PC-9 (cell line): ENCODE measurements at regions not wholly inside any gene's neighbourhood (a gene's known extent, or its start where the extent isn't known, plus 50 kb on each side); places are given as distances from the start of the nearest gene placed in this dataset.
"Not testable (repeated sequence)": the region's sequence is repeated elsewhere in the genome, so short reads cannot be mapped to it uniquely, and the experiment has no call there.

Source experiments
- BruUV-seq: library from RNA; stranded (reverse); fragments of 400-500 nt; replicated peaks from 2 replicates; lab custom pipeline; 2021; lab: Mats Ljungman, UMichigan
- CTCF ChIA-PET: fragments of 300-600 bp; sonication (Branson Sonifier 250); formaldehyde crosslinking; loops from one replicate; lab custom pipeline; 2022; ENCODE audit warnings: antibody characterized with exemption; lab: Charles Lee
- POLR2A ChIA-PET: fragments of 300-600 bp; sonication (Branson Sonifier 250); formaldehyde crosslinking; loops from one replicate; lab custom pipeline; 2022; ENCODE audit warnings: antibody characterized with exemption; ENCODE audit not compliant: unreplicated experiment; lab: Charles Lee
- DNase-seq, 2 experiments: peaks; one replicate each; pipeline versions ENCODE4 v3.0.0 to v3.0.0-alpha.2; 2015 to 2022; ENCODE audit warnings: mixed read lengths in 1 of 2
- H2AFZ ChIP-seq: fragments of 200-600 bp; sonication (generic); 2 replicates; pipeline ENCODE4 v1.8.1; 2017; ENCODE audit warnings: antibody characterized with exemption
- H3F3A ChIP-seq: fragments of 200-600 bp; sonication (generic); 2 replicates; pipeline ENCODE4 v1.8.1; 2017; ENCODE audit warnings: antibody characterized with exemption, mild to moderate bottlenecking, low read depth; ENCODE audit not compliant: insufficient read depth
- H3K27ac ChIP-seq: fragments of 200-600 bp; sonication (generic); 2 replicates; pipeline ENCODE4 v1.6.1; 2016; ENCODE audit warnings: mixed run types
- H3K27me3 ChIP-seq: fragments of 200-600 bp; sonication (generic); 2 replicates; pipeline ENCODE4 v1.6.1; 2016; ENCODE audit warnings: low read depth, mixed run types; ENCODE audit not compliant: insufficient read depth
- H3K36me3 ChIP-seq: fragments of 200-600 bp; sonication (generic); 2 replicates; pipeline ENCODE4 v1.6.1; 2016; ENCODE audit warnings: low read depth, mixed run types
- H3K4me1 ChIP-seq: fragments of 200-600 bp; sonication (generic); replicated peaks from 2 replicates; pipeline ENCODE4 v1.6.1; 2016; ENCODE audit warnings: mixed run types; ENCODE audit not compliant: insufficient read depth
- H3K4me2 ChIP-seq: fragments of 200-600 bp; sonication (generic); 2 replicates; pipeline ENCODE4 v1.6.1; 2017; ENCODE audit warnings: mixed run types
- H3K4me3 ChIP-seq: fragments of 200-600 bp; sonication (generic); 2 replicates; pipeline ENCODE4 v1.6.1; 2016; ENCODE audit warnings: mixed run types
- H3K79me2 ChIP-seq: fragments of 200-600 bp; sonication (generic); 2 replicates; pipeline ENCODE4 v1.6.1; 2017; ENCODE audit warnings: low read depth, mixed run types
- H3K9me2 ChIP-seq: fragments of 200-600 bp; sonication (generic); 2 replicates; pipeline ENCODE4 v1.8.1; 2017; ENCODE audit warnings: mild to moderate bottlenecking; ENCODE audit not compliant: insufficient read depth
- H3K9me3 ChIP-seq: fragments of 200-600 bp; sonication (generic); 2 replicates; pipeline ENCODE4 v1.8.1; 2016; ENCODE audit warnings: low read depth; ENCODE audit not compliant: insufficient read depth
- H4K20me1 ChIP-seq: fragments of 200-600 bp; sonication (generic); 2 replicates; pipeline ENCODE4 v1.8.1; 2017; ENCODE audit not compliant: insufficient read depth
- intact Hi-C: fragments of 100-400 bp; cut with micrococcal nuclease; formaldehyde crosslinking; loops from one replicate; pipeline ENCODE4 v1.10.0; 2022; ENCODE audit not compliant: unreplicated experiment
- TF ChIP-seq, protein P1 (sequence below): fragments of 200-600 bp; sonication (generic); conservative IDR thresholded peaks from 2 replicates; pipeline ENCODE4 v1.6.1; 2017; ENCODE audit warnings: mixed run types, antibody characterized with exemption, mild to moderate bottlenecking, moderate library complexity

DNA sequence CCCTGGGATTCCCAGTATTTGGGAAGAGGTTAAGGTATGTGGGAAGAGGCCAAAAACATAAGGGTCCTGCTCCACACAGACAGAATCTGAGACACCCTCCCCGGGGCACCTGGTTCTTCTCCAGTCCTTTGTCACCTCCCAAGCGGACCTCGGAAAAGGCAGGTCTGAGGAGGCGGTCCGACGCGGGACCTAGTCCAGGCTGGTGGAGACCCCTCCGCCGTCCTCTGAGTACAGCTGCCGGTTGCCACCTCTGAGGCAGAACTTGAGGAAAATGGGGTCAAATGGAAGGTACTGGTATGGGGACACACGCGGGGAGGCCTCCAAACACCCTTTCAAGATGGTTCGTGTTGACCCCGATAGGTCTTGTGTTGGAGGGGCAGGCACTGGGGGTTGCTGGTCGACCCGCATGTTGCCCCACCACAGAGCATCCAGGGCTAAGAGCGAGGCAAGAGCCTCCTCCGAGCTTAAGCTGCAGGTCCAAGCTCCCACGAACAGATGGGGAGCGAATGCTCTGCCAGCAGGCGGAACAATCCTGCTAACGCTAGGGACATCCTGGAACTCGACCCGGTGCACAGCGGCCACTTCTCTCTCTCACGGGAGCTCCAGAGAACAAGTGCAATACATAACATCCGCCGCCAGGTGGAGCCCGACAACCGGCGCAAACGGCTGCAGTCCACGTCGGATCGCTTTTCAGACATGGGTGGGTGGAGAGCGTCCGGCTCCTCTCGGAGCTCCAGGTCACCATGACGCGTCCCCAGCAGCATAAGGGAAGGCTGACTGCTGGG, 559.8 kb downstream of the SPATA31A6 start:
- H3K4me1 ChIP-seq, H3K79me2 ChIP-seq, H3K4me3 ChIP-seq, BruUV-seq, H2AFZ ChIP-seq, H3F3A ChIP-seq, intact Hi-C loops, H3K9me2 ChIP-seq, H4K20me1 ChIP-seq, H3K4me2 ChIP-seq, H3K9me3 ChIP-seq, H3K27me3 ChIP-seq, H3K27ac ChIP-seq, H3K36me3 ChIP-seq, POLR2A ChIA-PET, CTCF ChIA-PET: not testable (repeated sequence)
- TF ChIP-seq, protein P1, sequence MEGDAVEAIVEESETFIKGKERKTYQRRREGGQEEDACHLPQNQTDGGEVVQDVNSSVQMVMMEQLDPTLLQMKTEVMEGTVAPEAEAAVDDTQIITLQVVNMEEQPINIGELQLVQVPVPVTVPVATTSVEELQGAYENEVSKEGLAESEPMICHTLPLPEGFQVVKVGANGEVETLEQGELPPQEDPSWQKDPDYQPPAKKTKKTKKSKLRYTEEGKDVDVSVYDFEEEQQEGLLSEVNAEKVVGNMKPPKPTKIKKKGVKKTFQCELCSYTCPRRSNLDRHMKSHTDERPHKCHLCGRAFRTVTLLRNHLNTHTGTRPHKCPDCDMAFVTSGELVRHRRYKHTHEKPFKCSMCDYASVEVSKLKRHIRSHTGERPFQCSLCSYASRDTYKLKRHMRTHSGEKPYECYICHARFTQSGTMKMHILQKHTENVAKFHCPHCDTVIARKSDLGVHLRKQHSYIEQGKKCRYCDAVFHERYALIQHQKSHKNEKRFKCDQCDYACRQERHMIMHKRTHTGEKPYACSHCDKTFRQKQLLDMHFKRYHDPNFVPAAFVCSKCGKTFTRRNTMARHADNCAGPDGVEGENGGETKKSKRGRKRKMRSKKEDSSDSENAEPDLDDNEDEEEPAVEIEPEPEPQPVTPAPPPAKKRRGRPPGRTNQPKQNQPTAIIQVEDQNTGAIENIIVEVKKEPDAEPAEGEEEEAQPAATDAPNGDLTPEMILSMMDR = peak; percentile 72
- DNase-seq = peak; percentile 33 to 50

DNA sequence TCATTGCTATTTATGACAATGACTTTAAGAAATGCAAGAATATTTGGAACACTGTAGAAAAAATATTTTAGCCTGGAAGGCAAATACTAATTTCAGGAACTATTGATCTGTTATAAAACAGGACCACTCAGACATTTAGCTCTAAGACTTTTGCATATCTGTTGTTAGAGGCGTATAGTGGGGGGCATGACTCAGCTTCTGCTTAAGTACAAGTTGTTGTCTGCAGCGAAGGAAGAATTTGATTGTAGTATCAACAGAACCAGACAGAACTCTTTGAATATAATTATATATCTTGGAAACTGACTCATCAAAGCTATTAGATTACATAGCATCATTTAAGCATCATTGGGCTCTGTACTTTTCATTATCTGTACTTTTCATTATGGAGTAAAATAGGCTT, 573.8 kb downstream of the SPATA31A6 start:
- BruUV-seq, H3K9me2 ChIP-seq, H3K9me3 ChIP-seq, DNase-seq, H3K27me3 ChIP-seq, CTCF ChIA-PET, H3K27ac ChIP-seq, H3K36me3 ChIP-seq, H4K20me1 ChIP-seq, H3K4me1 ChIP-seq, H3F3A ChIP-seq, intact Hi-C loops, H2AFZ ChIP-seq, H3K79me2 ChIP-seq, H3K4me2 ChIP-seq, H3K4me3 ChIP-seq, POLR2A ChIA-PET: not testable (repeated sequence)

DNA sequence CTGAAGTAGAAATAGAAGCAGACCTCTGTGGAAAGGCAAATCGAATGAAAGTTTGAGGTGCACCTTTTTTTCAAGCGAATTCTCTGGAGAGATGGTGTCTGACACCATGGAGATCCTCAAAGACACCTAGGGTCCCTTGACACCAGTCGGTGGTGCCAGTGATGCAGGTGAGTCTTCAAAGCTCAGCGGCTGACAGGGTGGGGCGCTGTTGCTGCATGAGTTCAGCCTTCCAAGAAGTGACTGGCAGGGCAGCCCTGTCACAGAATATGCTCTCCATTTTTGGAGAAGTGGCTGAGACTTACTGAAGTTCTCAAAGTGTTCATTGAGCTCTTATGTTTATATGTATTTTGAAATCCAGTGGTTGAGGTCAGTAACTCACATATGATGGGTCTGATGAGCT, 575.9 kb downstream of the SPATA31A6 start:
- H3K4me1 ChIP-seq, H3K27me3 ChIP-seq, H4K20me1 ChIP-seq, DNase-seq, H3K9me3 ChIP-seq, H3K27ac ChIP-seq, H3K4me2 ChIP-seq, intact Hi-C loops, CTCF ChIA-PET, H3K79me2 ChIP-seq, H2AFZ ChIP-seq, POLR2A ChIA-PET, H3K36me3 ChIP-seq, H3K9me2 ChIP-seq, BruUV-seq, H3F3A ChIP-seq, H3K4me3 ChIP-seq: not testable (repeated sequence)

DNA sequence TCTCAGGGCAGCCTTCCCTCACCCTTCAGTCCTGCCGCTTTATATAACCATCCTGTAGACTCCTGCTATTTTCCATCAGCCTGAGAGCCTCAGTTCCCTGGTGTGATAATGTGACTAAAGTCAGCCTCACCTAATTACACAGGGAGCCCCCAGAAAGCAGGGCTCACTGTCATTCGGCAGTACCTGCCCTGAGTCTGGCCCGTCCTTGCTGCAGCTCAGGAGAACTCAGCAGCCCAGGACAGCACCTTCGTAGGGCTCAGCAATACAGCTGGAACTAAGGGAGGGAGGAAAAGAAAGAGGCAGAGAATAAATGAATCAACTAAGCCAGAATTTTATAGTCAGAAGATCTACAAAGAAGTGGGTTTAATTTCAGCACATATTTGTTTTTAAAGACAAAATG, 598.7 kb downstream of the SPATA31A6 start:
- intact Hi-C loops, H3K9me3 ChIP-seq, H3K27ac ChIP-seq, H3K9me2 ChIP-seq, H3K4me3 ChIP-seq, H3K4me1 ChIP-seq, DNase-seq, CTCF ChIA-PET, H3K27me3 ChIP-seq, H3K4me2 ChIP-seq, H3K79me2 ChIP-seq, H2AFZ ChIP-seq, BruUV-seq, H4K20me1 ChIP-seq, H3F3A ChIP-seq, POLR2A ChIA-PET, H3K36me3 ChIP-seq: not testable (repeated sequence)

DNA sequence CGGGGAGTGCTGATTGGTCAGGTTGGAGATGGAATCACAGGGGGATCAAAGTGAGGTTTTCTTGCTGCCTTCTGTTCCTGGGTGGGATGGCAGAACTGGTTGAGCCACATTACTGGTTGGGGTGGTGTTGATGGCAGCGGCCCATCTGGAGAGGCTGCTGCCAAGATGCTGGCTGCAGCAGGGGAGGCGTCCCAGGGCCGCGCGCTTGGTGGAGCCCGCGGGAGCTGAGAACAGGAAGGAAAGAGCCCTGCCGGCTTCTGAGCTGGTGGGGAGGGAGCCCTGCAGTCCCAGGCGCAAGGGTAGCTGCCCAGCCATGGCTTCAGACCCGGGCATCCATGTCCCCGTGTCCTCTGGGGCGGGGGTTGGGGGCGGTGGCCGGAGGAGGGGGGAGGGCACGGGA, 609.3 kb downstream of the SPATA31A6 start:
- H3K9me3 ChIP-seq, POLR2A ChIA-PET, H4K20me1 ChIP-seq, H3F3A ChIP-seq, H2AFZ ChIP-seq, H3K36me3 ChIP-seq, H3K9me2 ChIP-seq, H3K4me3 ChIP-seq, H3K79me2 ChIP-seq, H3K27ac ChIP-seq, H3K4me1 ChIP-seq, H3K27me3 ChIP-seq, CTCF ChIA-PET, intact Hi-C loops, BruUV-seq, H3K4me2 ChIP-seq: not testable (repeated sequence)
- DNase-seq = peak in 1 of 2 experiments; percentile 7
